LNCAP (cell line): ENCODE measurements at regions not wholly inside any gene's neighbourhood (a gene's known extent, or its start where the extent isn't known, plus 50 kb on each side); places are given as distances from the start of the nearest gene placed in this dataset.
A peak's percentile ranks its signal among the peaks of the same experiment; 100 is the strongest.

Experiments
- TF ChIP-seq, protein P1 (sequence below): fragments of 450-650 bp; IDR thresholded peaks from 2 replicates; pipeline ENCODE4 v1.5.1; 2017; ENCODE audit warnings: mild to moderate bottlenecking

DNA sequence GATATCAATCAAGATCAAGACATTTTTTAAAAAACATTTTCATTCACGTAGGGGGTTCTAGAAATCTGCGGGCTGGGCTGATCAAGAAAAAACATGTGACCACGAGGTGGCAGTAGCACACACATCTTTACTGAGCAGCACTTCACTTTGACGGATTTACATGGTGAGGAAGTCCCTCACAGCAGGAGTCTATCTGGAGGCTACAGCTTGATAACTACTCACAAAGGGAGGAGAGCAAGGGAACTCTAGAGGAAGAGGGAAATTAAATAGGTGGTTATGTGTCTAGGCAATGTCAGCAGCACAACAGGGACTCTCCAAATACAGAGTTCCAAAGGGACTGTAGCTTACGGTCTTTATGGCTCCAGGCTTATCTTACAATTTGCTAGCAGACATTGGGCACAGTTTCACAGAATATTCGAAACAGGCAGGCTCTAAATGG, 248.1 kb downstream of the DPY19L2 start:
- TF ChIP-seq, protein P1, sequence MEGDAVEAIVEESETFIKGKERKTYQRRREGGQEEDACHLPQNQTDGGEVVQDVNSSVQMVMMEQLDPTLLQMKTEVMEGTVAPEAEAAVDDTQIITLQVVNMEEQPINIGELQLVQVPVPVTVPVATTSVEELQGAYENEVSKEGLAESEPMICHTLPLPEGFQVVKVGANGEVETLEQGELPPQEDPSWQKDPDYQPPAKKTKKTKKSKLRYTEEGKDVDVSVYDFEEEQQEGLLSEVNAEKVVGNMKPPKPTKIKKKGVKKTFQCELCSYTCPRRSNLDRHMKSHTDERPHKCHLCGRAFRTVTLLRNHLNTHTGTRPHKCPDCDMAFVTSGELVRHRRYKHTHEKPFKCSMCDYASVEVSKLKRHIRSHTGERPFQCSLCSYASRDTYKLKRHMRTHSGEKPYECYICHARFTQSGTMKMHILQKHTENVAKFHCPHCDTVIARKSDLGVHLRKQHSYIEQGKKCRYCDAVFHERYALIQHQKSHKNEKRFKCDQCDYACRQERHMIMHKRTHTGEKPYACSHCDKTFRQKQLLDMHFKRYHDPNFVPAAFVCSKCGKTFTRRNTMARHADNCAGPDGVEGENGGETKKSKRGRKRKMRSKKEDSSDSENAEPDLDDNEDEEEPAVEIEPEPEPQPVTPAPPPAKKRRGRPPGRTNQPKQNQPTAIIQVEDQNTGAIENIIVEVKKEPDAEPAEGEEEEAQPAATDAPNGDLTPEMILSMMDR, result peak; percentile 78

DNA sequence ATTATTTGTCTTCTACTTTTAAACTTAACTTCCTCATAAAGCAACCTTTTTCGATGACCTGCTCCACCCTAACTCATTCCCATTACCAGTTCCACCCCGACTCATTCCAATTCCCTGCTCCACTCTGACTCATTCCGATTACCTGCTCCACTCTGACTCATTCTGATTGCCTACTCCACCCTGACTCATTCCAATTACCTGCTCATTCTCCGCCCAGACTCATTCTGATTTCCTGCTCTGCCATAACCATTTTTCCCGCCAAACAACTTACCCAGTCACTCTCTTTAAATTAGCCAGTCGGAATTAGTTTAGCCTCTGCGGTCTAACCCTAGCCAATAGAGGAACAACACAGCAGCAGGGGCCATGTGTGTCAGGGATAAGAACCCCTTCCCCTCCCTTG, 249.1 kb downstream of the DPY19L2 start:
- TF ChIP-seq, protein P1, result no peak

DNA sequence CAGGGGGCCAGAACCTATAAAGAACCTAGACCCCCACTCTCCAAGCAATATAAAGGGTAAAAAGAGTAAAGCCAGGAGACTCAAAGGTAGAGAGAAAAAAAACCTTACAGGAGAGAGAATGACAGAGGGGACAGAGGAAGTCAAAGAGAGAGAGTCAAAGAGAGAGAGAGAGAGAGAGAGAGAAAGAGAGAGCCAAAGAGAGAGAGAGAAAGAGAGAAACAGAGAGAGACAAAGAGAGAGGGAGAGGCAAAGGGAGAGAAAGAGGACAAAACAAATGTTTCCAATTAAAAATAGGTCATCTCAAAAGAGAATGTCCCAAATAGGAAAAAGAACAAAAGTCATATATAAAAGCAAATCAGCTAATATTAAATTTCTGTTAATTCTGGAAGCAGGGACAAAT, 251.5 kb downstream of the DPY19L2 start:
- TF ChIP-seq, protein P1, result no peak

DNA sequence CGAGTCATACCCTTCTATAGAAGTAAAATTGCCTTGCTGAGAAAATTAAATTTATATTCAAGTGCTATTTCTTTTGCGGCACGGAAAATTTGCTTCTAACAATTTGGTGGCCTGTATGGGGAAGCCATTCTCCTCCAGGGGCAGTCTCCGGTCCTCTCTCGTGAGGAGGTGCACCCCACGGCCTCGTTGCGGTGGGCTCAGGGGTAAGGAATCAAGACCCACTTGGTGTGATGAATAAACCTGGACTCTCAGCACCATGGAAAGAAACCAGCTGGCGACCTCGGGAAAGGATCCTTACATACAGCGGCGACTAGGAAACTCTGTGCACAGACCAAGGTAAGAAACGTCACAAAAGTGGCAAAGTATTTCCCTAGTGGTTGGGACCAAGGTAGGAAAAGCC, 252.9 kb downstream of the DPY19L2 start:
- TF ChIP-seq, protein P1, result no peak

DNA sequence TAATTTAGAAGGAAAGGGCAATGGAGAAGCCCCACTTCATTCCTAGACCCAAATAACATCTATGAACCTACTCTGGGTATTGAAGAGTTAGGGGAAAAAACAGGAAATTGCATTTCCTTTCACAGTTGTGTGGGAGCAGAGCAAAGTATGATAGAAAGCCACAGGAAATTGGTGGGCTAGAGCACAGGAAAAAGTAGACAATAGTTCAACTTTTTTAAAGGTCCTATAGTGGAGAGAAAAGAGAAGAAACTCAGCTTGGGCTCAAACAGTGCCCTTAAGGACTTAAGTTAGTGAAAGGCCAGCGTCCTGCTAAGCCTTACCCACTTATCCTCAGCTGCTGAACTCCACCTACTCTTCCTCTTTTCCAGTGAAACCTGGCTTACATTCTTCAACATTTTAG, 258.1 kb downstream of the DPY19L2 start:
- TF ChIP-seq, protein P1, result no peak

DNA sequence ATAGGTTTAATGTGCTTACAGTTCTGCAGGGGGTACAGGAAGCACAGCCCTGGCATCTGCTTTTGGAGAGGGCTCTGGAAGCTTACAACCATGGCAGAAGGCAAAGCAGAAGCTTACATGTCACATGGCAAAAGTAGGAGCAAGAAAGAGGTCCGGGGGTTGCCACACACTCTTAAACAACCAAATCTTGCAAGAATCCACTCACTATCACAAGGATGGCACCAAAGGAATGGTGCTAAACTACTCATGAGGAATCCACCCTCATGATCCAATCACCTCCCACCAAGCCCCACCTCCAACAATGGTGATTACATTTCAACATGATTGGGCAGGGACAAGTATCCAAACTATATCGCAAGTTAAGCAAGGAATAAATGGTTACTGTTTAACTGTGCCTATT, 255.8 kb upstream of the AVPR1A start:
- TF ChIP-seq, protein P1, result no peak

DNA sequence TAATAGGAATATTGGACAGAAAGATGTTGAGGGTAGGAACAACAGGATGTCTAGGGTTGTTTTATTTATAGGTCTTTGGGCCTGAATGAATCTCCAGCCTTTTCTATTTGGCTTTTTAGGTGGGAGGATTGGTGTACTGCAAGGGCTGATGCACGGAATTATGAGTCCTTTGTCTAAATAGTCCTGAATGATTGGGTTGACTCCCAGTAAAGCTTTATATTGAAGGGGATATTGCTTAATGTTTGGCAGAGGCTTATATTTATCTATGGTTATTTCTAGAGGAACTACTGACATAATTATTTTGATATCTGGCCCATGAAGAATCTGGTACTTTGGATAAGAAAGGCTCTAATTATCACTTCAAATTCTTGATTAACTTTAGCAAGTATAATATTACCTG, 253.6 kb upstream of the AVPR1A start:
- TF ChIP-seq, protein P1, result no peak

DNA sequence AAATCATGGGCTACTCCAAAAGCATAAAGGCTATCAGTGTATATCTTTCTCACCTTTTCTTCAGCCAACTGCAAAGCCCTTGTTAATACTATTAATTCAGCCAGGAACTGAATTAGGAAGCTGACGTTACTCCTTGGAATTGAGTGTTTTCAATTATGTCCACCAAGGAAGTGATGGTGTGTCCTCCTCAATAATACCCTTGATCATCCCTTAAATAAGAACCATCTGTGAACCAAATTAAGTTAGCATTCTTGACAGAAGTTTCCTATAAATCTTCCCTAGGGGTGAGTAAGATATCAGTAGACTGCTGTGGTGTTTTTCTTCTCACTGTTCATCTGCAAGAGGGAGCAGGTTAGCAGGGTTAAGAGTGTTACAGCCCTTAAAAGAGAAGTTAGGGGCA, 252.3 kb upstream of the AVPR1A start:
- TF ChIP-seq, protein P1, result no peak
